ENCODE measurements at regions not wholly inside any gene's neighbourhood (a gene's known extent, or its start where the extent isn't known, plus 50 kb on each side); places are given as distances from the start of the nearest gene placed in this dataset.

DNA sequence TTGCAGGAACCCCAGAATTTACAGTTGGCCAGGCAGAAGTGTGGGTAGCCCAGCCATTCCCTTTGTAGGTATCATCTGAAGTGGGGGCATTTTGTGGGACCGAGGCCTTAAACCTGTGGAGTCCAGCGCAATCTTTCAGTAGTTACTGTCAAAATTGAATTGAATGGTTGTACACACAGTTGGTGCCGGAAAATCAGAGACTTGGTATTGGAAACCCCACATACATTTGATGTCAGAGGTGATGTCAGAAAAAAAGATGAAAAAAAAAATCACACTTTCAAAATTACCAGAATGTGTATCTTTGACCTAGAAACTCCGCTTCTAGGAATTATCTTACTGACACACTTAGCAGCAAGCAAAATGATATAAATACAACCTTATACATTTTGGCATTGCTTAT is 153.8 kb upstream of the PLXNA4 start:
- TF ChIP-seq, protein P1, sequence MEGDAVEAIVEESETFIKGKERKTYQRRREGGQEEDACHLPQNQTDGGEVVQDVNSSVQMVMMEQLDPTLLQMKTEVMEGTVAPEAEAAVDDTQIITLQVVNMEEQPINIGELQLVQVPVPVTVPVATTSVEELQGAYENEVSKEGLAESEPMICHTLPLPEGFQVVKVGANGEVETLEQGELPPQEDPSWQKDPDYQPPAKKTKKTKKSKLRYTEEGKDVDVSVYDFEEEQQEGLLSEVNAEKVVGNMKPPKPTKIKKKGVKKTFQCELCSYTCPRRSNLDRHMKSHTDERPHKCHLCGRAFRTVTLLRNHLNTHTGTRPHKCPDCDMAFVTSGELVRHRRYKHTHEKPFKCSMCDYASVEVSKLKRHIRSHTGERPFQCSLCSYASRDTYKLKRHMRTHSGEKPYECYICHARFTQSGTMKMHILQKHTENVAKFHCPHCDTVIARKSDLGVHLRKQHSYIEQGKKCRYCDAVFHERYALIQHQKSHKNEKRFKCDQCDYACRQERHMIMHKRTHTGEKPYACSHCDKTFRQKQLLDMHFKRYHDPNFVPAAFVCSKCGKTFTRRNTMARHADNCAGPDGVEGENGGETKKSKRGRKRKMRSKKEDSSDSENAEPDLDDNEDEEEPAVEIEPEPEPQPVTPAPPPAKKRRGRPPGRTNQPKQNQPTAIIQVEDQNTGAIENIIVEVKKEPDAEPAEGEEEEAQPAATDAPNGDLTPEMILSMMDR (IDR thresholded peaks at IDR 0.05) = no peak
- TF ChIP-seq YY1 (IDR thresholded peaks at IDR 0.05; ENCODE audit: low read depth) (no peak), POLR2AphosphoS5 (IDR thresholded peaks at IDR 0.05; ENCODE audit: low read depth, low read length) (no peak), EZH2phosphoT487 (IDR thresholded peaks at IDR 0.05; ENCODE audit: borderline replicate concordance, low read depth) (no peak), NRF1 (IDR thresholded peaks at IDR 0.05; ENCODE audit: low read depth, low read length) (no peak), GATA2 (CRISPR knock-in tag; IDR thresholded peaks at IDR 0.05) (no peak), TAF1 (IDR thresholded peaks at IDR 0.05; ENCODE audit: borderline replicate concordance, low read depth, low read length) (no peak)
- TF ChIP-seq, protein P2, sequence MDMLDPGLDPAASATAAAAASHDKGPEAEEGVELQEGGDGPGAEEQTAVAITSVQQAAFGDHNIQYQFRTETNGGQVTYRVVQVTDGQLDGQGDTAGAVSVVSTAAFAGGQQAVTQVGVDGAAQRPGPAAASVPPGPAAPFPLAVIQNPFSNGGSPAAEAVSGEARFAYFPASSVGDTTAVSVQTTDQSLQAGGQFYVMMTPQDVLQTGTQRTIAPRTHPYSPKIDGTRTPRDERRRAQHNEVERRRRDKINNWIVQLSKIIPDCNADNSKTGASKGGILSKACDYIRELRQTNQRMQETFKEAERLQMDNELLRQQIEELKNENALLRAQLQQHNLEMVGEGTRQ (IDR thresholded peaks at IDR 0.05; ENCODE audit: borderline replicate concordance, low read depth, low read length) = no peak
- TF ChIP-seq, protein P3, sequence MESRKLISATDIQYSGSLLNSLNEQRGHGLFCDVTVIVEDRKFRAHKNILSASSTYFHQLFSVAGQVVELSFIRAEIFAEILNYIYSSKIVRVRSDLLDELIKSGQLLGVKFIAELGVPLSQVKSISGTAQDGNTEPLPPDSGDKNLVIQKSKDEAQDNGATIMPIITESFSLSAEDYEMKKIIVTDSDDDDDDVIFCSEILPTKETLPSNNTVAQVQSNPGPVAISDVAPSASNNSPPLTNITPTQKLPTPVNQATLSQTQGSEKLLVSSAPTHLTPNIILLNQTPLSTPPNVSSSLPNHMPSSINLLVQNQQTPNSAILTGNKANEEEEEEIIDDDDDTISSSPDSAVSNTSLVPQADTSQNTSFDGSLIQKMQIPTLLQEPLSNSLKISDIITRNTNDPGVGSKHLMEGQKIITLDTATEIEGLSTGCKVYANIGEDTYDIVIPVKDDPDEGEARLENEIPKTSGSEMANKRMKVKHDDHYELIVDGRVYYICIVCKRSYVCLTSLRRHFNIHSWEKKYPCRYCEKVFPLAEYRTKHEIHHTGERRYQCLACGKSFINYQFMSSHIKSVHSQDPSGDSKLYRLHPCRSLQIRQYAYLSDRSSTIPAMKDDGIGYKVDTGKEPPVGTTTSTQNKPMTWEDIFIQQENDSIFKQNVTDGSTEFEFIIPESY (IDR thresholded peaks at IDR 0.05; ENCODE audit: borderline replicate concordance, low read depth) = no peak
- TF ChIP-seq, protein P4, sequence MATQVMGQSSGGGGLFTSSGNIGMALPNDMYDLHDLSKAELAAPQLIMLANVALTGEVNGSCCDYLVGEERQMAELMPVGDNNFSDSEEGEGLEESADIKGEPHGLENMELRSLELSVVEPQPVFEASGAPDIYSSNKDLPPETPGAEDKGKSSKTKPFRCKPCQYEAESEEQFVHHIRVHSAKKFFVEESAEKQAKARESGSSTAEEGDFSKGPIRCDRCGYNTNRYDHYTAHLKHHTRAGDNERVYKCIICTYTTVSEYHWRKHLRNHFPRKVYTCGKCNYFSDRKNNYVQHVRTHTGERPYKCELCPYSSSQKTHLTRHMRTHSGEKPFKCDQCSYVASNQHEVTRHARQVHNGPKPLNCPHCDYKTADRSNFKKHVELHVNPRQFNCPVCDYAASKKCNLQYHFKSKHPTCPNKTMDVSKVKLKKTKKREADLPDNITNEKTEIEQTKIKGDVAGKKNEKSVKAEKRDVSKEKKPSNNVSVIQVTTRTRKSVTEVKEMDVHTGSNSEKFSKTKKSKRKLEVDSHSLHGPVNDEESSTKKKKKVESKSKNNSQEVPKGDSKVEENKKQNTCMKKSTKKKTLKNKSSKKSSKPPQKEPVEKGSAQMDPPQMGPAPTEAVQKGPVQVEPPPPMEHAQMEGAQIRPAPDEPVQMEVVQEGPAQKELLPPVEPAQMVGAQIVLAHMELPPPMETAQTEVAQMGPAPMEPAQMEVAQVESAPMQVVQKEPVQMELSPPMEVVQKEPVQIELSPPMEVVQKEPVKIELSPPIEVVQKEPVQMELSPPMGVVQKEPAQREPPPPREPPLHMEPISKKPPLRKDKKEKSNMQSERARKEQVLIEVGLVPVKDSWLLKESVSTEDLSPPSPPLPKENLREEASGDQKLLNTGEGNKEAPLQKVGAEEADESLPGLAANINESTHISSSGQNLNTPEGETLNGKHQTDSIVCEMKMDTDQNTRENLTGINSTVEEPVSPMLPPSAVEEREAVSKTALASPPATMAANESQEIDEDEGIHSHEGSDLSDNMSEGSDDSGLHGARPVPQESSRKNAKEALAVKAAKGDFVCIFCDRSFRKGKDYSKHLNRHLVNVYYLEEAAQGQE (IDR thresholded peaks at IDR 0.05; ENCODE audit: low read depth, low read length) = no peak
- TF ChIP-seq, protein P5, sequence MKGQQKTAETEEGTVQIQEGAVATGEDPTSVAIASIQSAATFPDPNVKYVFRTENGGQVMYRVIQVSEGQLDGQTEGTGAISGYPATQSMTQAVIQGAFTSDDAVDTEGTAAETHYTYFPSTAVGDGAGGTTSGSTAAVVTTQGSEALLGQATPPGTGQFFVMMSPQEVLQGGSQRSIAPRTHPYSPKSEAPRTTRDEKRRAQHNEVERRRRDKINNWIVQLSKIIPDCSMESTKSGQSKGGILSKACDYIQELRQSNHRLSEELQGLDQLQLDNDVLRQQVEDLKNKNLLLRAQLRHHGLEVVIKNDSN (IDR thresholded peaks at IDR 0.05; ENCODE audit: borderline replicate concordance, low read depth) = no peak
